ENCODE measurements at regions not wholly inside any gene's neighbourhood (a gene's known extent, or its start where the extent isn't known, plus 50 kb on each side); places are given as distances from the start of the nearest gene placed in this dataset.

DNA sequence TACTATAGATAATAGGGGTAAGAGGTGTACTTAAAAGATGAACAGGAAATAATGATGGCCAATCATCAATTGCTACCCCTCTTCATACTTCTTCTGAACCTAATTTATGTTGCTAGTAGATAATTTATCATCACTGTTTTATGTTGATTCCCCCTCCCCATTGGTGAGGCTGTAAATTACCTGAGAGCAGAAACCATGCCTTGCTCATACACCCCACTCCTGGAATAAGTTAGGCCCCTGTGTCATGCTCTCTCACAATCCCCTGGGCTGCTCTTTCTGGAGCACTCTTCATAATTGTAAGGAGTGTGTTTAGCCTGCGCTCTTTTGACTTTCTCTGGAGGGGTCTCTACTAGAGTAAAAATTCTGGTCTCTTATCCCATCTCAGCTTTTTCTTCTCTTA, 180.7 kb downstream of the PAH start:
- intact Hi-C loops (cut with micrococcal nuclease) (no loop called here), dilution Hi-C loops (cut with MboI; ENCODE audit: extremely low pct_ligation_motif_present, low sequenced_read_pairs) (no loop called here)
- Histone ChIP-seq H3K4me2 (ENCODE audit: insufficient read depth, low read length) (no peak overlapping the region), H3K9me3 (replicated peaks; ENCODE audit: control insufficient read depth, insufficient read depth, low read length) (no peaks in the 10 kb centered on the region), H3K9ac (replicated peaks; ENCODE audit: extremely low read depth, insufficient read depth, low read length) (no peak overlapping the region), H2AFZ (ENCODE audit: low read depth, low read length) (no peak overlapping the region), H3K27me3 (ENCODE audit: control insufficient read depth in 2 of 2, insufficient read depth in 2 of 2, low read length in 2 of 2) (no peaks in the 10 kb centered on the region), H3K79me2 (ENCODE audit: control insufficient read depth, insufficient read depth, low read length) (no peaks in the 10 kb centered on the region), H3K27ac (ENCODE audit: insufficient read depth, low read depth, low read length) (no peak overlapping the region), H3K4me3 (replicated peaks in 1 of 3; ENCODE audit: insufficient read depth in 1 of 3, low read depth in 1 of 3, low read length in 3 of 3) (no peak overlapping the region), H3K36me3 (ENCODE audit: control insufficient read depth in 2 of 2, extremely low read depth in 1 of 2, insufficient read depth in 2 of 2, low read length in 2 of 2) (no peaks in the 10 kb centered on the region), H3K9me1 (replicated peaks; ENCODE audit: control insufficient read depth, extremely low read depth, insufficient read depth, low read length) (no peaks in the 10 kb centered on the region), H3K4me1 (ENCODE audit: control insufficient read depth, extremely low read depth, insufficient read depth, low read length) (no peaks in the 10 kb centered on the region), H4K20me1 (replicated peaks; ENCODE audit: control insufficient read depth, extremely low read depth, insufficient read depth, low read length) (no peaks in the 10 kb centered on the region)
- ChIA-PET POLR2A (no interaction called here), CTCF (no interaction called here)
- DNase-seq (ENCODE audit: low read depth, low spot score) = no peak
- BruUV-seq (replicated peaks) = no TSS peak
- no peak for FAIRE-seq
- TF ChIP-seq MAX (IDR thresholded peaks at IDR 0.05; ENCODE audit: insufficient read depth, insufficient read length) (no peak), CTCF (IDR thresholded peaks at IDR 0.05; ENCODE audit: extremely low read depth in 1 of 2, insufficient read depth in 1 of 2, low read depth in 1 of 2, low read length in 2 of 2) (no peak), EZH2 (IDR thresholded peaks at IDR 0.05; ENCODE audit: borderline replicate concordance, low read depth, low read length, severe bottlenecking) (no peak), MYC (IDR thresholded peaks at IDR 0.05; ENCODE audit: low read depth, low read length) (no peak), POLR2AphosphoS5 (IDR thresholded peaks at IDR 0.05; ENCODE audit: insufficient read depth, low read depth, low read length) (no peak), POLR2A (IDR thresholded peaks at IDR 0.05; ENCODE audit: low read depth, low read length) (no peak), GATA2 (IDR thresholded peaks at IDR 0.05; ENCODE audit: insufficient read depth, insufficient read length, low read depth, low read length) (no peak), FOS (IDR thresholded peaks at IDR 0.05; ENCODE audit: borderline replicate concordance, insufficient read depth, low read length) (no peak), JUN (IDR thresholded peaks at IDR 0.05; ENCODE audit: borderline replicate concordance, insufficient read depth, insufficient read length, low read depth) (no peak)

Data from endothelial cell of umbilical vein (primary cell).